ENCODE measurements at regions not wholly inside any gene's neighbourhood (a gene's known extent, or its start where the extent isn't known, plus 50 kb on each side); places are given as distances from the start of the nearest gene placed in this dataset.

GRCh38 chrX:74251006-74251930 lies 52.7 kb upstream of the ZCCHC13 start:
- DNase-seq (ENCODE audit: low read depth): peak; percentile 90
- no peak overlapping the region for H3K4me3 ChIP-seq (ENCODE audit: low read depth, low read length)
- no peak for TF ChIP-seq POLR2A (IDR thresholded peaks at IDR 0.05; ENCODE audit: extremely low read depth, insufficient read length)
- TF ChIP-seq MAX (IDR thresholded peaks at IDR 0.05; ENCODE audit: low read depth, low read length): 0 out of 2 replicates have a peak, but pooled peaks have one; percentile 18

DNA sequence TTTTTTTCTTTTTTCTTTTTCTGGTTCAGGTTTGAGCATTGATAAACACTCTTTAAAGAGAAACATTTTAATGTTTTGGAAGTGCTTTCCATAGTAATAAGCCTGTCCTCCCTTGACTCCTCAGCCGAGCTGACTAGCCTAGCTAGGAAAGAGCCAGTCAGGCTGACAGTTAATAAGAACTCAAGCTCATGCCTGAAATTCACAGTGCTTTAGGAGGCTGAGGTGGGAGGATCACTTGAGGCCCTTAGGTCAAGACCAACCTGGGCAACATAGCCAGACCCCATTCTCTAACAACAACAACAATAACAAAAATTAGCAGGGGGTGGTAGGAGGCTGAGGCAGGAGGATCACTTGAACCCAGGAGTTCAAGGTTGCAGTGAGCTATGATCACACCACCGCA lies 53.4 kb upstream of the ZCCHC13 start:
- no peak for TF ChIP-seq MAX (IDR thresholded peaks at IDR 0.05; ENCODE audit: low read depth, low read length)
- TF ChIP-seq POLR2A (IDR thresholded peaks at IDR 0.05; ENCODE audit: extremely low read depth, insufficient read length): no peak
- TF ChIP-seq, protein P1, sequence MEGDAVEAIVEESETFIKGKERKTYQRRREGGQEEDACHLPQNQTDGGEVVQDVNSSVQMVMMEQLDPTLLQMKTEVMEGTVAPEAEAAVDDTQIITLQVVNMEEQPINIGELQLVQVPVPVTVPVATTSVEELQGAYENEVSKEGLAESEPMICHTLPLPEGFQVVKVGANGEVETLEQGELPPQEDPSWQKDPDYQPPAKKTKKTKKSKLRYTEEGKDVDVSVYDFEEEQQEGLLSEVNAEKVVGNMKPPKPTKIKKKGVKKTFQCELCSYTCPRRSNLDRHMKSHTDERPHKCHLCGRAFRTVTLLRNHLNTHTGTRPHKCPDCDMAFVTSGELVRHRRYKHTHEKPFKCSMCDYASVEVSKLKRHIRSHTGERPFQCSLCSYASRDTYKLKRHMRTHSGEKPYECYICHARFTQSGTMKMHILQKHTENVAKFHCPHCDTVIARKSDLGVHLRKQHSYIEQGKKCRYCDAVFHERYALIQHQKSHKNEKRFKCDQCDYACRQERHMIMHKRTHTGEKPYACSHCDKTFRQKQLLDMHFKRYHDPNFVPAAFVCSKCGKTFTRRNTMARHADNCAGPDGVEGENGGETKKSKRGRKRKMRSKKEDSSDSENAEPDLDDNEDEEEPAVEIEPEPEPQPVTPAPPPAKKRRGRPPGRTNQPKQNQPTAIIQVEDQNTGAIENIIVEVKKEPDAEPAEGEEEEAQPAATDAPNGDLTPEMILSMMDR (IDR thresholded peaks at IDR 0.05; ENCODE audit: low read depth, low read length): no peak
- TF ChIP-seq MYC (IDR thresholded peaks at IDR 0.05; ENCODE audit: low read depth, low read length): no peak
- H3K4me3 ChIP-seq (ENCODE audit: low read depth, low read length): no peak overlapping the region
- DNase-seq (ENCODE audit: low read depth): peak; percentile 6

DNA sequence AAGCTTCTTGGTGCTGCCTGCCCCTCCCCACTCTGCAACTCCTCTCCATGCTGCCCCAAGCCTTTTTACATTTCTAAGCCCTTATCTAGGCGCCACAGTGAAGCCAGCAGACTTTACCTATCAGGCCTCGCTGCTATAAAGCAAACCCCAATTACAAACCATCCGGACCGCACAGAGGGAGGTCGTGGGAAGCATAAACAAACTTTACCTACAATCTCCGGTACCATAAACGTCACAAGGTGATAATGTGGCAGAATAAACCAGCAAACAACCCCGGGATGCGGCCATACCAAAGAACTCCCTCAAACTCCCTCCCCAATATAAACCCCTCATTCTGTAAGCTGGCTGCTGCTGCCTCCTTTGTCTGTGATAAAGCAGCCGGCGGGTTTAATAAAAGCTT lies 54.0 kb upstream of the ZCCHC13 start:
- H3K4me3 ChIP-seq (ENCODE audit: low read depth, low read length): no peak overlapping the region
- DNase-seq (ENCODE audit: low read depth): no peak
- TF ChIP-seq MYC (IDR thresholded peaks at IDR 0.05; ENCODE audit: low read depth, low read length): no peak
- no peak for TF ChIP-seq POLR2A (IDR thresholded peaks at IDR 0.05; ENCODE audit: extremely low read depth, insufficient read length)
- no peak for TF ChIP-seq MAX (IDR thresholded peaks at IDR 0.05; ENCODE audit: low read depth, low read length)
- TF ChIP-seq, protein P1 (IDR thresholded peaks at IDR 0.05; ENCODE audit: low read depth, low read length): no peak

GRCh38 chrX:74248889-74249288 lies 55.1 kb upstream of the ZCCHC13 start:
- DNase-seq (ENCODE audit: low read depth): no peak
- no peak overlapping the region for H3K4me3 ChIP-seq (ENCODE audit: low read depth, low read length)
- TF ChIP-seq, protein P1 (IDR thresholded peaks at IDR 0.05; ENCODE audit: low read depth, low read length): no peak
- TF ChIP-seq MYC (IDR thresholded peaks at IDR 0.05; ENCODE audit: low read depth, low read length): no peak
- TF ChIP-seq MAX (IDR thresholded peaks at IDR 0.05; ENCODE audit: low read depth, low read length): no peak
- no peak for TF ChIP-seq POLR2A (IDR thresholded peaks at IDR 0.05; ENCODE audit: extremely low read depth, insufficient read length)

DNA sequence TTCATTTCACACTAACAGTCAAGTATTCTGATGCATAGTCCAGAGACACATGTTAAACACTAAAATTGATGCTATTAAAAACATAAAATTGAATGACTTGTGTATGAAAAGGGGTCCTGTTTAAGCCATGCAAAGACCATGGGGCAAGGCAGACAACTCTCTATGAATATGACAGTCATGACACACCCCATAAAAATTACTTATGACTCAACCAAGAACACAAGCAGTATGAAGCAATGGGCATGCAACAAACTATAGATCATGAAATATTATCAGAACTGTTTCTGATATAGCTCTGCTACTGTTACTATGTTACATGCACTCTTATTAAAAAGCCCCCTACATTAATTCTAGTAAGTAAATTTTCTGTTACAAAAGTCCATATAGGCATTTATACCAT lies 57.5 kb upstream of the ZCCHC13 start:
- peak; percentile 21 for DNase-seq (ENCODE audit: low read depth)
- TF ChIP-seq MYC (IDR thresholded peaks at IDR 0.05; ENCODE audit: low read depth, low read length): no peak
- TF ChIP-seq MAX (IDR thresholded peaks at IDR 0.05; ENCODE audit: low read depth, low read length): no peak
- TF ChIP-seq POLR2A (IDR thresholded peaks at IDR 0.05; ENCODE audit: extremely low read depth, insufficient read length): no peak
- TF ChIP-seq, protein P1 (IDR thresholded peaks at IDR 0.05; ENCODE audit: low read depth, low read length): no peak
- H3K4me3 ChIP-seq (ENCODE audit: low read depth, low read length): no peak overlapping the region

DNA sequence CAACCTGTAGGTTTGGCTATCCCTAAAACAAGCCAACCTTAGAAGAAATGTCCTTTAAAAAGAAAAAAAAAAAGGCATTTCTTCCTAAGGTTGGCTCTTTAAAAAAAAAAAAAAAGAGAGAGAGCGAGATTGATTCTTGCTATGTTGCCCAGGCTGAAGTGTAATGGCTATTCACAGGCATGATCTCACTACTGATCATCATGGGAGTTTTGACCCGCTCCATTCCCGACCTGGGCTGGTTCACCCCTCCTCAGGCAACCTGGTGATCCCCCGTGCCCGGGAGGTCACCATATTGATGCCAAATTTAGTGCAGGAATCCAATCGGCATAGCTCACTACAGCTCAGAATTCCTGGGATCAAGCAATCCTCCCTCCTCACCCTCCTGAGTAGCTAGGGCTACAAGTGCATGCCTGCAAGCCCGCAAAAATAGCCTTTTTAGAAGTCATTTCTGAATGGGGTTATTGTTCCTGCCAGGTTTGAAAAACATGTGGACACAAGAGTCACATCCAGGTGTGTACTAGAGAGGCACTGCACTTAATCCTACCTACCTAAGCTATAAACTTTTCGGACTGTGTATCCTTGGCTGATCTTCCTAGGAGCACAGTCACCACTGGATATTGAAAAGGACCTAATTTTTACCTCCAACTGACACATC lies 61.4 kb upstream of the ZCCHC13 start:
- no peak overlapping the region for H3K4me3 ChIP-seq (ENCODE audit: low read depth, low read length)
- DNase-seq (ENCODE audit: low read depth): no peak
- TF ChIP-seq, protein P1 (IDR thresholded peaks at IDR 0.05; ENCODE audit: low read depth, low read length): no peak
- no peak for TF ChIP-seq POLR2A (IDR thresholded peaks at IDR 0.05; ENCODE audit: extremely low read depth, insufficient read length)
- TF ChIP-seq MYC (IDR thresholded peaks at IDR 0.05; ENCODE audit: low read depth, low read length): no peak
- TF ChIP-seq MAX (IDR thresholded peaks at IDR 0.05; ENCODE audit: low read depth, low read length): no peak

Data from NB4 (cell line).